Endothelial cell of umbilical vein (primary cell): ENCODE measurements at regions not wholly inside any gene's neighbourhood (a gene's known extent, or its start where the extent isn't known, plus 50 kb on each side); places are given as distances from the start of the nearest gene placed in this dataset.

Source experiments
- CTCF ChIP-seq, 2 donors: IDR thresholded peaks; 1 replicate in 1 of 2; 2 replicates in 1 of 2; pipeline ENCODE4 v1.5.1; 2011; ENCODE audit warnings: low read length in 2 of 2, mild to moderate bottlenecking in 2 of 2, moderate library complexity in 2 of 2, control low read depth in 1 of 2, inconsistent platforms in 1 of 2, low read depth in 1 of 2; ENCODE audit not compliant: insufficient read depth in 1 of 2; ENCODE audit errors: extremely low read depth in 1 of 2
- EZH2 ChIP-seq: IDR thresholded peaks from 2 replicates; pipeline ENCODE4 v1.6.1; 2012; ENCODE audit warnings: borderline replicate concordance, low read depth, mild to moderate bottlenecking, moderate library complexity, low read length, inconsistent platforms; ENCODE audit not compliant: severe bottlenecking
- MYC ChIP-seq: IDR thresholded peaks from one replicate; pipeline ENCODE4 v1.6.1; 2011; ENCODE audit warnings: mild to moderate bottlenecking, low read depth, low read length

GRCh38 chr4:143071351-143071750 lies 113.4 kb upstream of the USP38 start:
- TF ChIP-seq CTCF (IDR thresholded peaks at IDR 0.05; ENCODE audit: extremely low read depth in 1 of 2, insufficient read depth in 1 of 2, low read depth in 1 of 2, low read length in 2 of 2), result no peak
- no peak for TF ChIP-seq MYC
- TF ChIP-seq EZH2, result no peak
